IPS-18a (cell line): ENCODE measurements at regions not wholly inside any gene's neighbourhood (a gene's known extent, or its start where the extent isn't known, plus 50 kb on each side); places are given as distances from the start of the nearest gene placed in this dataset.

Experiments used
- H3K27ac ChIP-seq: one replicate; pipeline ENCODE4 v1.5.1; 2013; ENCODE audit warnings: low read length
- H3K27me3 ChIP-seq: one replicate; pipeline ENCODE4 v1.6.1; 2013; ENCODE audit warnings: mild to moderate bottlenecking, low read length; ENCODE audit not compliant: control insufficient read depth, insufficient read depth
- H3K36me3 ChIP-seq: one replicate; pipeline ENCODE4 v1.6.1; 2013; ENCODE audit warnings: low read depth, low read length; ENCODE audit not compliant: control insufficient read depth
- H3K4me1 ChIP-seq: one replicate; pipeline ENCODE4 v1.6.1; 2013; ENCODE audit warnings: low read depth, low read length; ENCODE audit not compliant: control insufficient read depth
- H3K4me3 ChIP-seq: one replicate; pipeline ENCODE4 v1.5.1; 2013; ENCODE audit warnings: low read length
- H3K9ac ChIP-seq: one replicate; pipeline ENCODE4 v1.6.1; 2013; ENCODE audit warnings: mild to moderate bottlenecking, low read length, moderate library complexity
- H3K9me3 ChIP-seq: one replicate; pipeline ENCODE4 v1.6.1; 2013; ENCODE audit warnings: low read depth, low read length; ENCODE audit not compliant: control insufficient read depth

- Histone ChIP-seq H3K36me3 (no peaks in the 10 kb centered on the region), H3K4me3 (no peak overlapping the region), H3K4me1 (no peaks in the 10 kb centered on the region)
Observed at GRCh38 chr6:95099410-95099809, 477.9 kb upstream of the MANEA start.

GRCh38 chr6:95109212-95109611 is 468.1 kb upstream of the MANEA start:
- Histone ChIP-seq H3K4me3 (no peak overlapping the region), H3K27me3 (no peaks in the 10 kb centered on the region), H3K4me1 (no peaks in the 10 kb centered on the region), H3K9me3 (no peaks in the 10 kb centered on the region), H3K27ac (no peak overlapping the region), H3K9ac (no peak overlapping the region), H3K36me3 (no peaks in the 10 kb centered on the region)

More at GRCh38 chr6:95099410-95099809, 477.9 kb upstream of the MANEA start:
- H3K27me3 ChIP-seq, result no peaks in the 10 kb centered on the region
- no peak overlapping the region for H3K27ac ChIP-seq
- no peak overlapping the region for H3K9ac ChIP-seq
- no peaks in the 10 kb centered on the region for H3K9me3 ChIP-seq

GRCh38 chr6:95110767-95111166 is 466.6 kb upstream of the MANEA start:
- no peak overlapping the region for H3K27ac ChIP-seq
- H3K9ac ChIP-seq, result no peak overlapping the region
- no peaks in the 10 kb centered on the region for H3K27me3 ChIP-seq
- H3K9me3 ChIP-seq, result no peaks in the 10 kb centered on the region
- no peaks in the 10 kb centered on the region for H3K36me3 ChIP-seq
- H3K4me1 ChIP-seq, result no peaks in the 10 kb centered on the region
- no peak overlapping the region for H3K4me3 ChIP-seq

GRCh38 chr6:95117236-95117635 is 460.1 kb upstream of the MANEA start:
- Histone ChIP-seq H3K9me3 (no peaks in the 10 kb centered on the region), H3K9ac (no peak overlapping the region), H3K4me3 (no peak overlapping the region), H3K36me3 (no peaks in the 10 kb centered on the region), H3K27me3 (no peaks in the 10 kb centered on the region), H3K4me1 (no peaks in the 10 kb centered on the region), H3K27ac (no peak overlapping the region)

- Histone ChIP-seq H3K9ac (no peak overlapping the region), H3K4me1 (no peaks in the 10 kb centered on the region), H3K9me3 (no peaks in the 10 kb centered on the region), H3K27me3 (no peaks in the 10 kb centered on the region), H3K27ac (no peak overlapping the region), H3K4me3 (no peak overlapping the region), H3K36me3 (no peaks in the 10 kb centered on the region)
Observed at GRCh38 chr6:95119927-95120326, 457.4 kb upstream of the MANEA start.

- H3K9me3 ChIP-seq, result no peaks in the 10 kb centered on the region
- H3K36me3 ChIP-seq, result no peaks in the 10 kb centered on the region
- no peak overlapping the region for H3K4me3 ChIP-seq
- H3K4me1 ChIP-seq, result no peaks in the 10 kb centered on the region
- no peak overlapping the region for H3K9ac ChIP-seq
- H3K27ac ChIP-seq, result no peak overlapping the region
- H3K27me3 ChIP-seq, result no peaks in the 10 kb centered on the region
Observed at GRCh38 chr6:95120984-95121383, 456.4 kb upstream of the MANEA start.

GRCh38 chr6:95127261-95127660 is 450.1 kb upstream of the MANEA start:
- H3K9me3 ChIP-seq, result no peaks in the 10 kb centered on the region
- H3K9ac ChIP-seq, result no peak overlapping the region
- no peak overlapping the region for H3K4me3 ChIP-seq
- no peaks in the 10 kb centered on the region for H3K4me1 ChIP-seq
- no peaks in the 10 kb centered on the region for H3K36me3 ChIP-seq
- no peaks in the 10 kb centered on the region for H3K27me3 ChIP-seq
- no peak overlapping the region for H3K27ac ChIP-seq

GRCh38 chr6:95128439-95128838 is 448.9 kb upstream of the MANEA start:
- H3K4me3 ChIP-seq, result no peak overlapping the region
- H3K9me3 ChIP-seq, result no peaks in the 10 kb centered on the region
- no peak overlapping the region for H3K9ac ChIP-seq
- no peaks in the 10 kb centered on the region for H3K4me1 ChIP-seq
- no peaks in the 10 kb centered on the region for H3K36me3 ChIP-seq
- no peaks in the 10 kb centered on the region for H3K27me3 ChIP-seq
- H3K27ac ChIP-seq, result no peak overlapping the region

GRCh38 chr6:95128947-95129346 is 448.4 kb upstream of the MANEA start:
- Histone ChIP-seq H3K4me3 (no peak overlapping the region), H3K4me1 (no peaks in the 10 kb centered on the region), H3K27ac (no peak overlapping the region), H3K36me3 (no peaks in the 10 kb centered on the region), H3K27me3 (no peaks in the 10 kb centered on the region), H3K9ac (no peak overlapping the region), H3K9me3 (no peaks in the 10 kb centered on the region)

GRCh38 chr6:95133578-95133977 is 443.8 kb upstream of the MANEA start:
- Histone ChIP-seq H3K27ac (no peak overlapping the region), H3K4me1 (no peaks in the 10 kb centered on the region), H3K9ac (no peak overlapping the region), H3K4me3 (no peak overlapping the region), H3K27me3 (no peaks in the 10 kb centered on the region), H3K9me3 (no peaks in the 10 kb centered on the region), H3K36me3 (no peaks in the 10 kb centered on the region)

GRCh38 chr6:95135182-95135581 is 442.2 kb upstream of the MANEA start:
- Histone ChIP-seq H3K27me3 (no peaks in the 10 kb centered on the region), H3K36me3 (no peaks in the 10 kb centered on the region), H3K27ac (no peak overlapping the region), H3K9me3 (no peaks in the 10 kb centered on the region), H3K4me3 (no peak overlapping the region), H3K9ac (no peak overlapping the region), H3K4me1 (no peaks in the 10 kb centered on the region)

GRCh38 chr6:95142101-95142500 is 435.2 kb upstream of the MANEA start:
- H3K4me3 ChIP-seq, result no peak overlapping the region
- no peaks in the 10 kb centered on the region for H3K36me3 ChIP-seq
- H3K4me1 ChIP-seq, result no peaks in the 10 kb centered on the region
- H3K9me3 ChIP-seq, result no peaks in the 10 kb centered on the region
- H3K9ac ChIP-seq, result no peak overlapping the region
- H3K27ac ChIP-seq, result no peak overlapping the region
- no peaks in the 10 kb centered on the region for H3K27me3 ChIP-seq
